WI38 (cell line): ENCODE measurements at regions not wholly inside any gene's neighbourhood (a gene's known extent, or its start where the extent isn't known, plus 50 kb on each side); places are given as distances from the start of the nearest gene placed in this dataset.

Source experiments
- H3K4me3 ChIP-seq: 2 replicates; pipeline ENCODE4 v1.5.1; 2011; ENCODE audit warnings: low read depth, mild to moderate bottlenecking, control low read depth, low read length
- TF ChIP-seq, protein P1 (sequence below): IDR thresholded peaks from 2 replicates; pipeline ENCODE4 v1.5.1; 2012; ENCODE audit warnings: low read depth, mild to moderate bottlenecking, control low read depth, low read length

GRCh38 chr13:38477676-38478075, 128.0 kb downstream of the UFM1 start:
- no peak overlapping the region for H3K4me3 ChIP-seq
- TF ChIP-seq, protein P1, sequence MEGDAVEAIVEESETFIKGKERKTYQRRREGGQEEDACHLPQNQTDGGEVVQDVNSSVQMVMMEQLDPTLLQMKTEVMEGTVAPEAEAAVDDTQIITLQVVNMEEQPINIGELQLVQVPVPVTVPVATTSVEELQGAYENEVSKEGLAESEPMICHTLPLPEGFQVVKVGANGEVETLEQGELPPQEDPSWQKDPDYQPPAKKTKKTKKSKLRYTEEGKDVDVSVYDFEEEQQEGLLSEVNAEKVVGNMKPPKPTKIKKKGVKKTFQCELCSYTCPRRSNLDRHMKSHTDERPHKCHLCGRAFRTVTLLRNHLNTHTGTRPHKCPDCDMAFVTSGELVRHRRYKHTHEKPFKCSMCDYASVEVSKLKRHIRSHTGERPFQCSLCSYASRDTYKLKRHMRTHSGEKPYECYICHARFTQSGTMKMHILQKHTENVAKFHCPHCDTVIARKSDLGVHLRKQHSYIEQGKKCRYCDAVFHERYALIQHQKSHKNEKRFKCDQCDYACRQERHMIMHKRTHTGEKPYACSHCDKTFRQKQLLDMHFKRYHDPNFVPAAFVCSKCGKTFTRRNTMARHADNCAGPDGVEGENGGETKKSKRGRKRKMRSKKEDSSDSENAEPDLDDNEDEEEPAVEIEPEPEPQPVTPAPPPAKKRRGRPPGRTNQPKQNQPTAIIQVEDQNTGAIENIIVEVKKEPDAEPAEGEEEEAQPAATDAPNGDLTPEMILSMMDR = no peak

- TF ChIP-seq, protein P1 = no peak
- H3K4me3 ChIP-seq = no peak overlapping the region
Measured at GRCh38 chr13:38483623-38484022, 134.0 kb downstream of the UFM1 start.

DNA sequence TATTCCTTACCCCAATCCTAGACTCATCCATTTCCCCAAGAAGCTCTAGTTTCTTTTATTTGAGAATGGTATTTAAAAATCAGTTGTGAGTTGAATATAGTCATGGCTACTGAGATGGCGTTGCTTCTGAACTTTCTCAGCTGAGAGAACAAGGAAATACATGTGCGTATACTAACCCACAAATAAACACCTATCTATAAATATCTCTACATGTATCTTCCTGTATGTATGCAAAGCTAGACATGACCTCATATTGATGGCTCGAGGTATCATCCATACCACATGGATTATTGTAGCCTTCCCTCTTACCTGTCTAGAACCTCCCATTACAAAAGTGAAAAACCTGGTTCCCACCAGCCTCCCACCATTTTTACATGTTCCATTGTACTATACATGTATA, 141.0 kb downstream of the UFM1 start:
- H3K4me3 ChIP-seq = no peak overlapping the region
- TF ChIP-seq, protein P1 = no peak

DNA sequence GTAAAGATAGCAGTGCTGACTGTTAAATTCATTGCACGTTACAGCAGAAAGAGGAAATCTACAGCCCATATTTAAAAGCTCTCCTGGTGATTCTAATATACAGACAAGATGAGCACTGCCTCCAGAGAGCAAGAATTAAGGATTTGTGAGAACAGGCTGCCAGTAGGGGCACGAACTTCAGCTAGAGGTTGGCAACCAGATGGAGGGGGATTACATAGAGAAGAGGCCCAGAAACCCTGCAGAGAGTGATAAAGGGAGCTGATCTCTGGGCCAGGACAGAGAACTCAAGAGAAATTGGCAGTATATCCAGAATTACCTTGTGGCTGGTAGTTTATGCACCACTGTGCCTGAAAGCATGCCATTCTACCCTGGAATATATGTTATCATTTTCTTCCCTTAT, 144.8 kb downstream of the UFM1 start:
- TF ChIP-seq, protein P1 = no peak
- H3K4me3 ChIP-seq = no peak overlapping the region

DNA sequence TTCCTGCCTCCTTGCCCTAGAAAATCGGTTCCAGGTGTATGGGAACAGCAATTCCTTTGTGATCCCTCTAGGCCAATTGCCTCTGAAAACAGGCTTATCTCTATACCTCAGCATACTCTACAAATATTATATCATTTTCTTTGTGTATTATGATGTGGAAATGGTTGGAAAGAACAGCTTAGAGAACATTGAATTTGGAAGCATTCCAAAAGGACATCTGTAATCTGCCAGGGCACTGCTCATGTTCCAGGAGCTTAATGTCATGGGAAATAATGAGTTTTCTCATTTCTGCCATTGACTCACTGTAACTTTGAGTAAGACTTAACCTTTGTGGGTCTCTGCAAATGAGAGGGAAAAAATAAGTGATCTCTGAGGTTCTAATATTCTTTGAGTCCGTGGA, 147.3 kb downstream of the UFM1 start:
- no peak overlapping the region for H3K4me3 ChIP-seq
- TF ChIP-seq, protein P1 = no peak

- TF ChIP-seq, protein P1 = no peak
- no peak overlapping the region for H3K4me3 ChIP-seq
Measured at GRCh38 chr13:38498271-38498670, 148.6 kb downstream of the UFM1 start.

DNA sequence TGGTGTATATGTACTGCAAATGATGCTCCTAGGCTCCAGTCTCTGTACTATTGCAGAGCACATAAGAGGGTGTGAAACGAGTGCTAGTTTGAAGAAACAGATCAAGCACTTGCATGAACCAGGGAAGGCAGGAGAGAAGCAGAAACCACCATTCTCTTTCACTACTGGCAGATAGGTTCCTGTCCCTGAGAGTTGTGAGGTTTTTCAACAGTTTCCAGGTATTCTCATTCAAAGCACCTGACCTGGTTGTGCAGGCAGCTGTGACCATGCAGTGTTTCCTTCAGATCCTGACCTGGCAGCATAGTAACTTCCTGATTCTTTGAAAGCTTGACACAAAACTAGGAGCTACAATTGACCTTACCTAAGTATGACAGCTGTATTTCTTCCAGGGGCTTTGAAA, 164.9 kb downstream of the UFM1 start:
- TF ChIP-seq, protein P1 = no peak

More for the DNA sequence above, 164.9 kb downstream of the UFM1 start:
- no peak overlapping the region for H3K4me3 ChIP-seq
